HG02571 (cell line): ENCODE measurements at regions not wholly inside any gene's neighbourhood (a gene's known extent, or its start where the extent isn't known, plus 50 kb on each side); places are given as distances from the start of the nearest gene placed in this dataset.
A peak's percentile ranks its signal among the peaks of the same experiment; 100 is the strongest.
"Not testable (repeated sequence)": the region's sequence is repeated elsewhere in the genome, so short reads cannot be mapped to it uniquely, and the experiment has no call there.

ENCODE experiments used
- ATAC-seq: cut with Tn5 transposase; IDR thresholded peaks from one replicate; pipeline ENCODE4 v1.9.1; 2021; ENCODE audit warnings: mild to moderate bottlenecking, moderate library complexity; ENCODE audit not compliant: unreplicated experiment

DNA sequence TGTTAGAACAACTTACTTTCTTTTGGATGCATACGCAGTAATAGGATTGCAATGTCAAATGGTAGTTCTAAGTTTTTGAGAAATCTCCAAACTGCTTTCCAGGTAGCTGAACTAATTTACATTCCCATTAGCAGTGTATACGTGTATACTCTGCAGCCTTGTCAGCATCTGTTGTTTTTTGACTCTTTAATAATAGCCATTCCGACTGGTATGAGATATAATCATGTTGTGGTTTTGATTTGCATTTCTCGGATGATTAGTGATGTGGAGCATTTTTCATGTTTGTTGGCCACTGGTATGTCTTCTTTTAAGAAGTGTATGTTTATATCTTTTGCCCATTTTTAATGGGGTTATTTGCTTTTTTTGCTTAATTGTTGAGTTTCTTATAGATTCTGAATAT is 76.9 kb upstream of the HNRNPA1L2 start:
- peak; percentile 75 for ATAC-seq

DNA sequence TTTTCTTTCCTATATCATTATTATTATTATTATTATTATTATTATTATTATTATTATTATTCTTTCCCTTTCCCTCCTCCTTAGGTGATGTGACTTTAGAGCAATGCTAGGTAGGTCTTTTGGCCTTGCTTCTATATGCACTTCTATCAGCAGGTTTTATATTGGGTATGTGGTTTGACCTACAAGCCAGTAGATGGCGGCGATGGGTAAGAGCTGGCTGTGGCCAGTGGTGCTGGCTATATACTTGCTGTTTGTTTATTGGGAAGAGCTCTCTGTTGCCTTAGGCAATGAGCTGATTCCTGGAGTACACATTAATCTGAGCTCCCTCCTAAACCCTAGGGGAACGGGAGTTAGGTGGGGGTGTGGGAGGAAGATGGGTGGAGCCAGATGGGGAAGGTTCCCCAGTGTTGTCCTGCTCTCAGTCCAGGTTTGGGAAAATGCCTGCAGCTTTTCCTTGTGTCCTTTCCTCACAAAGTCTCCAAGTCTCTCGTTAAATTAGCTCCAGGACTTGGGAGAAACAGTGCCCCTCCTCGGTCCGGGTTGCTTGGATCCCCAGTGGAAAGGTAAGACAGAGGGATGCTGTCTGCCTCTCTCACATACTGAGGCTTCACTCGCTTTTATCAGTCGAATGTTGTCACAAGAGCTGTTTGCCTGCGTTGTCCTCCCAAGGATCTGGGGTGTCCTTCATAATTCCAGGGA is 72.2 kb upstream of the HNRNPA1L2 start:
- peak; percentile 80 for ATAC-seq

DNA sequence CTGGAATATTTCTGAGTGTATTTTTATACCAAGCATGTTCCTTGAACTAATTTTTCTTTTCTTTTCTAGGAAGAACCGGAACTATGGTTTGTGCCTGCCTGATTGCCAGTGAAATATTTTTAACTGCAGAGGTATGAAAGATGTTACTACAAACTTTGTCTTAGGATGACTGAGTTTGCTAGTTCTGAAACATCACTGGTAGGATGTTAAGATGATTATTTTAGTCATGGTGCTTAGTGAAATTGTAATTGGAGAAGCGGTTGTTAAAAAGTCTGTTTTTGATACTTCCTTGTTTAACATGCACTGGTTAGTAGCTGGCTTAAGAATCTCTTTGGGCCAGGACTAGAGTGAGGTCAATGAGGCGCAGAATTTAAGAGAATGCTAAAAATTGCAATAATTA is 71.1 kb upstream of the HNRNPA1L2 start:
- ATAC-seq = not testable (repeated sequence)

DNA sequence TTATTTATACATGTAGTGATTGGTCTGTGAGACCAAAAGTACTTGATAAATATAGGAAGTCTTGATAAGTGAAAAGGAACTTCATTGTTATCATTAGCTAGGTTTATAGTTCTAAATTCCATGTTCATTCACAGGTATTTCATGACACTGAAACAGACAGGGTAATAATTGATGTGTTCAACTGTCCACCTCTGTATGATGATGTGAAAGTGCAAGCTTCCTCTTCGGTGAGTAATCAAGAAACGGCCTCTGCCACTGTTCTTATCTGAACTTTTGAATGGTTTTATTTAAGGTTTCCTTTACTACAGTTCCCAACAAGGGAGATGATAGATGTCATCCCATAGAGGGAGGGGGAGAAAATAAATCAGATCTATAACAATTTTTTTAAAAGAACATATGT is 59.3 kb upstream of the HNRNPA1L2 start:
- ATAC-seq = not testable (repeated sequence)
